SK-N-SH (cell line): ENCODE measurements at regions not wholly inside any gene's neighbourhood (a gene's known extent, or its start where the extent isn't known, plus 50 kb on each side); places are given as distances from the start of the nearest gene placed in this dataset.

Source experiments
- CTCF ChIA-PET: fragments of 300-600, 350-600 bp; formaldehyde crosslinking; extraction: SDS; loops from one replicate; lab custom pipeline; 2021; lab: Yijun Ruan, JAX
- POLR2A ChIA-PET: fragments of 350-600 bp; sonication (Branson Sonifier 250); formaldehyde crosslinking; extraction: SDS; loops from one replicate; lab custom pipeline; 2020; ENCODE audit warnings: antibody characterized with exemption, inconsistent platforms; lab: Yijun Ruan, JAX
- DNase-seq: peaks from one replicate; pipeline ENCODE4 v3.0.0; 2012
- H2AFZ ChIP-seq: fragments of 200-600 bp; sonication (generic); 2 replicates; pipeline ENCODE4 v1.8.1; 2016; ENCODE audit warnings: antibody characterized with exemption, mild to moderate bottlenecking, low read depth
- H3F3A ChIP-seq: fragments of 200-600 bp; sonication (generic); replicated peaks from 2 replicates; pipeline ENCODE3; 2016; ENCODE audit warnings: antibody characterized with exemption, mild to moderate bottlenecking; ENCODE audit not compliant: insufficient read depth
- H3K27ac ChIP-seq, 2 experiments: fragments of 200-500 bp in 1 of 2; fragments of 200-600 bp in 1 of 2; sonication (Bioruptor generic) in 1 of 2; sonication (generic), shearing (Covaris generic) in 1 of 2; 2 replicates each; pipeline versions ENCODE4 v1.5.1 to v1.6.1; 2014 to 2016; ENCODE audit warnings: low read depth in 2 of 2, inconsistent platforms in 1 of 2, low read length in 1 of 2, mild to moderate bottlenecking in 1 of 2, mixed read lengths in 1 of 2
- H3K27me3 ChIP-seq: fragments of 200-600 bp; sonication (generic), shearing (Covaris generic); 2 replicates; pipeline ENCODE4 v1.6.1; 2016; ENCODE audit warnings: mixed run types; ENCODE audit not compliant: insufficient read depth
- H3K36me3 ChIP-seq, 2 experiments: fragments of 200-500 bp in 1 of 2; fragments of 200-600 bp in 1 of 2; sonication (Bioruptor generic) in 1 of 2; sonication (generic) in 1 of 2; replicated peaks in 1 of 2; 2 replicates each; pipeline versions ENCODE3 to v1.5.1; 2014 to 2016; ENCODE audit warnings: low read length in 1 of 2, mild to moderate bottlenecking in 1 of 2; ENCODE audit not compliant: insufficient read depth in 2 of 2, control insufficient read depth in 1 of 2
- H3K4me1 ChIP-seq, 2 experiments: fragments of 200-500 bp in 1 of 2; fragments of 200-600 bp in 1 of 2; sonication (Bioruptor generic) in 1 of 2; sonication (generic), shearing (Covaris generic) in 1 of 2; 2 replicates each; pipeline versions ENCODE4 v1.5.1 to v1.6.1; 2014 to 2016; ENCODE audit warnings: low read depth in 1 of 2, low read length in 1 of 2, mixed run types in 1 of 2; ENCODE audit not compliant: insufficient read depth in 2 of 2, control insufficient read depth in 1 of 2
- H3K4me2 ChIP-seq: fragments of 200-600 bp; sonication (generic), shearing (Covaris generic); 2 replicates; pipeline ENCODE4 v1.6.1; 2017; ENCODE audit warnings: mixed run types
- H3K4me3 ChIP-seq, 2 experiments: fragments of 200-500 bp in 1 of 2; fragments of 200-600 bp in 1 of 2; sonication (Bioruptor generic) in 1 of 2; sonication (generic), shearing (Covaris generic) in 1 of 2; 2 replicates each; pipeline versions ENCODE4 v1.5.1 to v1.8.1; 2014 to 2016; ENCODE audit warnings: low read depth in 2 of 2, inconsistent platforms in 1 of 2, low read length in 1 of 2, mild to moderate bottlenecking in 1 of 2, mixed read lengths in 1 of 2, moderate library complexity in 1 of 2
- H3K79me2 ChIP-seq: fragments of 200-600 bp; sonication (generic); 2 replicates; pipeline ENCODE4 v1.8.1; 2017; ENCODE audit warnings: mild to moderate bottlenecking; ENCODE audit not compliant: insufficient read depth
- H3K9ac ChIP-seq: fragments of 200-600 bp; sonication (generic); 2 replicates; pipeline ENCODE4 v1.6.1; 2017; ENCODE audit warnings: mixed run types
- H3K9me2 ChIP-seq: fragments of 200-600 bp; sonication (generic); 2 replicates; pipeline ENCODE4 v1.6.1; 2017; ENCODE audit warnings: mixed run types
- H3K9me3 ChIP-seq: fragments of 200-600 bp; sonication (generic); 2 replicates; pipeline ENCODE4 v1.6.1; 2017; ENCODE audit warnings: mixed run types, mild to moderate bottlenecking, moderate library complexity
- H4K20me1 ChIP-seq: fragments of 200-600 bp; sonication (generic); 2 replicates; pipeline ENCODE4 v1.6.1; 2017; ENCODE audit warnings: mild to moderate bottlenecking, mixed run types; ENCODE audit not compliant: insufficient read depth
- EZH2phosphoT487 ChIP-seq: fragments of 200-600 bp; sonication (generic); IDR thresholded peaks from 2 replicates; pipeline ENCODE4 v1.6.1; 2017; ENCODE audit warnings: low read depth, mixed run types, mild to moderate bottlenecking, antibody characterized with exemption, moderate library complexity, borderline replicate concordance
- FOSL2 ChIP-seq: IDR thresholded peaks from 2 replicates; pipeline ENCODE4 v1.4.0; 2012; ENCODE audit warnings: low read depth, mild to moderate bottlenecking, moderate library complexity, borderline replicate concordance
- FOXM1 ChIP-seq: IDR thresholded peaks from 2 replicates; pipeline ENCODE4 v1.4.0; 2012; ENCODE audit warnings: low read depth, mild to moderate bottlenecking
- NFIC ChIP-seq: IDR thresholded peaks from 2 replicates; pipeline ENCODE4 v1.4.0; 2012; ENCODE audit warnings: borderline replicate concordance
- POLR2AphosphoS5 ChIP-seq: IDR thresholded peaks from 2 replicates; pipeline ENCODE4 v1.6.1; 2012; ENCODE audit warnings: low read depth, low read length
- RAD21 ChIP-seq: IDR thresholded peaks from 2 replicates; pipeline ENCODE4 v1.6.1; 2012; ENCODE audit warnings: mild to moderate bottlenecking, low read length
- RCOR1 ChIP-seq: fragments of 150-350 bp; IDR thresholded peaks from 2 replicates; pipeline ENCODE4 v1.6.1; 2017; ENCODE audit warnings: antibody characterized with exemption, low read length
- RXRA ChIP-seq: IDR thresholded peaks from 2 replicates; pipeline ENCODE4 v1.4.0; 2012; ENCODE audit warnings: low read depth, mild to moderate bottlenecking, borderline replicate concordance
- SIN3A ChIP-seq: IDR thresholded peaks from 2 replicates; pipeline ENCODE4 v1.6.1; 2012; ENCODE audit warnings: low read depth, mild to moderate bottlenecking, low read length, moderate library complexity, borderline replicate concordance
- SMC3 ChIP-seq: IDR thresholded peaks from 2 replicates; pipeline ENCODE4 v1.6.1; 2012; ENCODE audit warnings: low read depth, low read length, improper control_type of control experiment
- TCF12 ChIP-seq: IDR thresholded peaks from 2 replicates; pipeline ENCODE4 v1.4.0; 2012
- TEAD4 ChIP-seq: IDR thresholded peaks from 2 replicates; pipeline ENCODE4 v1.4.0; 2012; ENCODE audit warnings: mild to moderate bottlenecking, borderline replicate concordance; ENCODE audit not compliant: insufficient read depth
- USF1 ChIP-seq: IDR thresholded peaks from 2 replicates; pipeline ENCODE4 v1.4.0; 2012; ENCODE audit warnings: low read depth, borderline replicate concordance
- WGBS: methylation state at CpG from one replicate; pipeline ENCODE4 v1.1.6; 2017; ENCODE audit warnings: low lambda C conversion rate; 5-methylcytosine and 5-hydroxymethylcytosine counted together
- TF ChIP-seq, protein P1 (sequence below): IDR thresholded peaks from 2 replicates; pipeline ENCODE4; 2012
- TF ChIP-seq, protein P2 (sequence below): fragments of 200-600 bp; sonication (generic); IDR thresholded peaks from 2 replicates; pipeline ENCODE4 v1.6.1; 2017; ENCODE audit warnings: antibody characterized with exemption, mild to moderate bottlenecking, moderate library complexity
- TF ChIP-seq, protein P3 (sequence below): fragments of 150-350 bp; IDR thresholded peaks from 2 replicates; pipeline ENCODE4 v1.6.1; 2016; ENCODE audit warnings: mild to moderate bottlenecking, low read depth, low read length

GRCh38 chr1:5720936-5721335 lies 271.3 kb downstream of the NPHP4 start:
- Histone ChIP-seq H3K4me3 (no peak overlapping the region), H3K9ac (no peak overlapping the region), H3K27me3 (no peaks in the 10 kb centered on the region), H3K4me1 (peaks cover 0 to 36% of the 10 kb centered on the region in 2 experiments; a peak in 1 of 4 replicates), H3K4me2 (no peak overlapping the region), H3K27ac (peak overlapping the region in 1 of 2 experiments; percentile 50; a peak in 1 of 4 replicates), H3K9me3 (no peaks in the 10 kb centered on the region), H3K9me2 (no peaks in the 10 kb centered on the region), H3F3A (no peaks in the 10 kb centered on the region), H3K36me3 (no peaks in the 10 kb centered on the region), H3K79me2 (no peaks in the 10 kb centered on the region), H4K20me1 (no peaks in the 10 kb centered on the region), H2AFZ (no peak overlapping the region)
- DNase-seq = no peak
- 47% methylated on average over 4 of the region's 4 CpGs for WGBS
- ChIA-PET CTCF (interaction anchor here (0.9 kb wide), 1 partner anchor 25 kb away, joined by 4 read pairs; no protein-coding TSS in a partner anchor), POLR2A (no interaction called here)
- TF ChIP-seq FOXM1 (no peak), TEAD4 (no peak), TCF12 (no peak), SIN3A (no peak), RAD21 (no peak), USF1 (no peak), EZH2phosphoT487 (no peak), SMC3 (no peak), NFIC (no peak), FOSL2 (no peak), RCOR1 (no peak), POLR2AphosphoS5 (no peak), RXRA (no peak)
- TF ChIP-seq, protein P1, sequence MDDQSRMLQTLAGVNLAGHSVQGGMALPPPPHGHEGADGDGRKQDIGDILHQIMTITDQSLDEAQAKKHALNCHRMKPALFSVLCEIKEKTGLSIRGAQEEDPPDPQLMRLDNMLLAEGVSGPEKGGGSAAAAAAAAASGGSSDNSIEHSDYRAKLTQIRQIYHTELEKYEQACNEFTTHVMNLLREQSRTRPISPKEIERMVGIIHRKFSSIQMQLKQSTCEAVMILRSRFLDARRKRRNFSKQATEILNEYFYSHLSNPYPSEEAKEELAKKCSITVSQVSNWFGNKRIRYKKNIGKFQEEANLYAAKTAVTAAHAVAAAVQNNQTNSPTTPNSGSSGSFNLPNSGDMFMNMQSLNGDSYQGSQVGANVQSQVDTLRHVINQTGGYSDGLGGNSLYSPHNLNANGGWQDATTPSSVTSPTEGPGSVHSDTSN = no peak
- TF ChIP-seq, protein P2, sequence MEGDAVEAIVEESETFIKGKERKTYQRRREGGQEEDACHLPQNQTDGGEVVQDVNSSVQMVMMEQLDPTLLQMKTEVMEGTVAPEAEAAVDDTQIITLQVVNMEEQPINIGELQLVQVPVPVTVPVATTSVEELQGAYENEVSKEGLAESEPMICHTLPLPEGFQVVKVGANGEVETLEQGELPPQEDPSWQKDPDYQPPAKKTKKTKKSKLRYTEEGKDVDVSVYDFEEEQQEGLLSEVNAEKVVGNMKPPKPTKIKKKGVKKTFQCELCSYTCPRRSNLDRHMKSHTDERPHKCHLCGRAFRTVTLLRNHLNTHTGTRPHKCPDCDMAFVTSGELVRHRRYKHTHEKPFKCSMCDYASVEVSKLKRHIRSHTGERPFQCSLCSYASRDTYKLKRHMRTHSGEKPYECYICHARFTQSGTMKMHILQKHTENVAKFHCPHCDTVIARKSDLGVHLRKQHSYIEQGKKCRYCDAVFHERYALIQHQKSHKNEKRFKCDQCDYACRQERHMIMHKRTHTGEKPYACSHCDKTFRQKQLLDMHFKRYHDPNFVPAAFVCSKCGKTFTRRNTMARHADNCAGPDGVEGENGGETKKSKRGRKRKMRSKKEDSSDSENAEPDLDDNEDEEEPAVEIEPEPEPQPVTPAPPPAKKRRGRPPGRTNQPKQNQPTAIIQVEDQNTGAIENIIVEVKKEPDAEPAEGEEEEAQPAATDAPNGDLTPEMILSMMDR = no peak
- TF ChIP-seq, protein P3, sequence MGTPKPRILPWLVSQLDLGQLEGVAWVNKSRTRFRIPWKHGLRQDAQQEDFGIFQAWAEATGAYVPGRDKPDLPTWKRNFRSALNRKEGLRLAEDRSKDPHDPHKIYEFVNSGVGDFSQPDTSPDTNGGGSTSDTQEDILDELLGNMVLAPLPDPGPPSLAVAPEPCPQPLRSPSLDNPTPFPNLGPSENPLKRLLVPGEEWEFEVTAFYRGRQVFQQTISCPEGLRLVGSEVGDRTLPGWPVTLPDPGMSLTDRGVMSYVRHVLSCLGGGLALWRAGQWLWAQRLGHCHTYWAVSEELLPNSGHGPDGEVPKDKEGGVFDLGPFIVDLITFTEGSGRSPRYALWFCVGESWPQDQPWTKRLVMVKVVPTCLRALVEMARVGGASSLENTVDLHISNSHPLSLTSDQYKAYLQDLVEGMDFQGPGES = no peak
